C4-2B (cell line): ENCODE measurements at regions not wholly inside any gene's neighbourhood (a gene's known extent, or its start where the extent isn't known, plus 50 kb on each side); places are given as distances from the start of the nearest gene placed in this dataset.

Experiments used
- H3K27ac ChIP-seq: fragments of 450-650 bp; 2 replicates; pipeline ENCODE4 v1.5.1; 2017
- CTCF ChIP-seq: fragments of 450-650 bp; conservative IDR thresholded peaks from 2 replicates; pipeline ENCODE4 v1.5.1; 2017; ENCODE audit warnings: mild to moderate bottlenecking
- ZFX ChIP-seq: fragments of 450-650 bp; IDR thresholded peaks from 2 replicates; pipeline ENCODE4 v1.6.1; 2017

- TF ChIP-seq ZFX = no peak
- TF ChIP-seq CTCF = no peak
- no peak overlapping the region for H3K27ac ChIP-seq
Measured at GRCh38 chr18:70446063-70446462, 157.2 kb downstream of the SOCS6 start.

GRCh38 chr18:70442933-70443332, 154.1 kb downstream of the SOCS6 start:
- H3K27ac ChIP-seq = no peak overlapping the region
- TF ChIP-seq CTCF (no peak), ZFX (no peak)

GRCh38 chr18:70432804-70433400, 144.1 kb downstream of the SOCS6 start:
- no peak overlapping the region for H3K27ac ChIP-seq
- no peak for TF ChIP-seq CTCF

- no peak overlapping the region for H3K27ac ChIP-seq
- TF ChIP-seq CTCF (no peak), ZFX (no peak)
Measured at GRCh38 chr18:70431203-70431624, 142.4 kb downstream of the SOCS6 start.

- TF ChIP-seq CTCF (no peak), ZFX (no peak)
- H3K27ac ChIP-seq = no peak overlapping the region
Measured at GRCh38 chr18:70430501-70431173, 141.8 kb downstream of the SOCS6 start.

GRCh38 chr18:70429847-70430500, 141.1 kb downstream of the SOCS6 start:
- H3K27ac ChIP-seq = no peak overlapping the region
- TF ChIP-seq ZFX (no peak), CTCF (no peak)

- H3K27ac ChIP-seq = no peak overlapping the region; the same call in 1 of the 2 replicates
- TF ChIP-seq CTCF = no peak
- no peak for TF ChIP-seq ZFX
Measured at GRCh38 chr18:70428439-70428838, 139.6 kb downstream of the SOCS6 start.
